HG02623 (cell line): ENCODE measurements at regions not wholly inside any gene's neighbourhood (a gene's known extent, or its start where the extent isn't known, plus 50 kb on each side); places are given as distances from the start of the nearest gene placed in this dataset.
"Not testable (repeated sequence)": the region's sequence is repeated elsewhere in the genome, so short reads cannot be mapped to it uniquely, and the experiment has no call there.

Experiments
- ATAC-seq: cut with Tn5 transposase; IDR thresholded peaks from one replicate; pipeline ENCODE4 v1.9.1; 2021; ENCODE audit warnings: moderate library complexity; ENCODE audit not compliant: unreplicated experiment

DNA sequence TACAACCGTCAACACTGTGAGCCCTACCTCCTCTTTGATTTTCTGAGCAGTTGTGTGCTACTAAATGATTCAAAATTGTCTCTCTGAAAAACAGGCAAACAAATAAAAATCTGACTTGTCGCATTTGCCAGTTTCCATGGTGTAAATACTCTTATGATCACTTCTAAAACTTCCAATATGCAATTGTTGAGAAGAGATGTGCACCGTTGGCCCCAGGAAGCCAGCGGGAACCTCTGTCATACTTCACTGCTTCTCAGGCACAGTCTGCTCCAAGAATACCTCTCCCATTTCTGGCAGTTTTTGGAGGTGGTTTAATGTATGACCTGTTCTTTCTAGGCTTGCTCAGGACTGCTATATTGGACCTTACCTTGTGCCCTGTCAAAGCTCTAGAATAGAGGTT lies 196.0 kb upstream of the NCAM2 start:
- ATAC-seq, result no peak

DNA sequence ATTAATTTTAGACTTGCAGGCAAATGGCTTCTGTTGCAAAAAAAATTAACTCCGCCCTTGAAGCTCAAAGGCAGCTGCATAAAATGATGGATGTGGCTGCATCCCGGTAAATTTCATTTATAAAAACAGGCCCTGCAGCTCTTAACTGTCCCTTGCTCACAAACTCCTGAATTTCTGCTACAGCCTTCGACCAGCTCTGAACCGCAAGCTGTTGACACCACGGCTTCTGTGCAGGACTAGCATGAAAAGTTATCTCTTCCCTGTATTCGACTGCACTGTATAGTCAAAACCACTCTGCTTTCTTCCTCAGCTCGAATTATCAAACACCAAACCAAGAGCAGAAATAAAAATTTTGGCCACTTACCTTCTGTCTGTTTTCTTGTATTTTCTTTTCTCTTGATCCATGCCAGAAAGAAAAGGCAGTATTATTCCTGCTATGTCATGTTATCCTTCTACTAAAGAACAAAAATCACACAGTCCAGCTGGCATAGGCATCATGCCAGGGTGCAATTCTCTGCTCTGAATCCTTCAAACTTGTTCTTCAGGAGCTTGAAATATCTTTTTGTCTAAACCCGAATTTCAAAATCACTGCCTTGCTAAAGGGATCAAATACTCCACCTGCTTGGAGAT lies 195.5 kb upstream of the NCAM2 start:
- no peak for ATAC-seq

DNA sequence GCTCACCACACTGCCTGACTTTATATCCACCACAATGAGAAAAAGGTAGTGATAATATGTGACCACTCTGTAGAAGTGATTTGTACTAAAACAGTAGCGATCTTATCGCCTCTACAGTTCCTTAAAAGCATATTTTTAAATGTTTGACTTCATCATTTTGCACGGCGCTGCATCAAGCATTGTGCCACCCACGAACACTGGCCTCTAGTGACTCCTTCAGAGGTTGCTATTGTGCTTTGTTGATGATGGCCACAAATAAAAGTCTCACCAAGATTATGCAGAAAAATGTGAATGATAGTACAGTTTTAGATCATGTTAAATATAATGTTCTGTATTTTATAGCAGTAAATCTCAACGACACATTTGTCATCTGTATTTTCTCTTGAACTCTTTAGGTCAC lies 186.5 kb upstream of the NCAM2 start:
- no peak for ATAC-seq

DNA sequence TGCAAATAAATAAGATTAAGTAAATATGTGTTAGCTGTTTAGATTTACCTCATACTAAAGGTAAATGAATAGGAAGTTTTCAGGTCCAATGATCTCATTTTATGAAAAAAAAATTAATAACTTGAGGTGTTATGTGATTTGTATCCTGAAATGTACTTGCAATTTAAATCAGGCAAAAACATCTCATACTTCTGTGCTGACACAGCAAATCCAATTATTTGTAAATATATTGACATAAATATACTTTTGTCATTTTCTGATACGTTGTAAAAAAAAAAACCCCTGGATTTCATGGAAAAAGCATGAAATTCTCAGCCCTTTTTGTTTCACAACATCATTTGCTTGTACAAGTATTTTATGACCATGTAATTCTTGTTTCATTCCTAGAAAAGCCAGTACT lies 184.1 kb upstream of the NCAM2 start:
- ATAC-seq, result no peak

DNA sequence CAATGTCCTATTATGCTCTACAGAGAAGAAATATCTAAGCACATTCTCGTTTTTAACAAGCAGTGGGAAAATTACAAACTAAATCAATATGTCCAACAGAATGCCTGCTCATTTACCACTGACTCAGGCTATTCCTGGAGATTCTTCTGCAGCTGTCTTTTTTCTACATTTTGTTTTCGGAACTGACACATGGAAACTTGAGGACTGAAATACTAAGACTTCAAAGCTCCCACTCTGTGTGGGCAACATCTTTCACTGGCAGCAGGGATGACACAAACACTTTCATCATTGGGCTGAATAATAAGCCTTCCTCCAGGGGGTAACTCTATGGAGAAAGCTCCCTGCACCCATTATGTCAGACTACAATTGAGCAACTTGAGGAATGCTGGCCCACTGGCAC lies 175.5 kb upstream of the NCAM2 start:
- ATAC-seq, result no peak

DNA sequence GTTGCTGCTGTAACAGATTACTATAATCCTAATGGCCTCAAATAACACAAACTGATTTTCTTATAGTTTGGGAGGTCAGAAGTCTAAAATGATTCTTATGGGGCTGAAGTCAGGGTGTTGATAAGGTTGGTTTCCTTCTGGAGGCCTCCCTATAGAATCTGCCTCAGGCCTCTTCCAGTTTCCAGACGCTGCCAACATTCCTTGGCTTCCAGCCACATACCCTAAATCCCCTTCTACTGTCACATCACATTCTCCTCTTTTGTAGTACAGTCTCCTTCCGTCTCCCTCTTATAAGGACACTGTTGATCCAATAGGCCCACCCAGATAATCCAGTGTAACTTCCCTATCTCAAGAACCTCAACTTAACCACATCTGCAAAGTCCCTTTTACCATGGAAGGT lies 145.3 kb upstream of the NCAM2 start:
- ATAC-seq, result no peak

DNA sequence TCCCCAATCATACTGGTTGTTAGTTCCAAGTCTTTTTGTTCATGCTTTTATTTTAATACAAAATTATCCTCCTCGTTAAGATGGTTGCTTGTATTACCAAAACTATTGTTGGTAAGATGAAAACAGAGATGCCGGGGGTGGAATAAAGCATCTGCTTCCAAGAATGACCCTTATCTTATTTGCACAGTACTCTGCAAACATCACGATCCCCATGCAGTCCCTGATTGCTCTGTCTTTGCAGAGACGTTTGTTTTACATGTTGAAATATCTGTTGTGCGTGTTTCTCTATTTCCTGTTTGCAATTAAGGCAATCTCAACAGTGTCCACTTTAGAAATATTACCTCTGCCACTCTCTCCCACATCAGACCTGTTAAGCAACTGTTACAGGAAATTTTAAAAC lies 141.3 kb upstream of the NCAM2 start:
- ATAC-seq, result no peak

DNA sequence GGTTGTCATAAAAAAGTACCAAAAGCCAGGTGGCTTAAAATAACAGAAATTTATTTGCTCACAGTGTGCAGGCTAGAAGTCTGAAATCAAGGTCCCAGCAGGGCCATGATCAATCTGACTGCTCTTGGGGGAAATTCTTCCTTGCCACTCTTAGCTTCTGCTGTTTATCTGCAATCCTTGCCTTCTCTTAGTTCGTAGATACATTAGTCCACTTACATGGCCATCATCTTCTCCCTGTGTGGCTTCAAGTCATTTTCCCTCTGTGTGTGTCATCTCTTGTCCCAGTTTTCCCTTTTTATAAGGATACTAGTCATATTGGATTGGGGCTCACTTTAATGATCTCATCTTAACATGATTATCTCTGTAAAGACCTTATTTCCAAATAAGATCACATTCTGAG lies 124.0 kb upstream of the NCAM2 start:
- no peak for ATAC-seq

DNA sequence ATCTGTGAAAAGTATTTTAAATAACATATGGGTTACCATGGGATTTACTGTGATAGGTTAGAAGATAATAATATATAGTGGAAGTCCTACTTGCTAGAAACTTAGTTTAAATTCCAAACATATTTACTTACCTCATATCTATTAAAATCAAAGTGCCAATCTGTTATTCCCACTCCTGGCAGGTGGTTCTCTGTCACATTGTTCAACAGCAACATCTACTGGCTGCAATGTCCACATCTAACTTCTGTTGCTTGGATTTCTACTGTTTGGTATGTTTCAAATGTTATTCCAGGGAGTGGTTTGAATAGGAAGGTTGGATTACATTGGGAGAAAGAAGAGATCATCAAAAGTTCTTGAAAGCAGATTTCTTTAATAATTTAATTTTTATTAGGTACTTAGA lies 122.5 kb upstream of the NCAM2 start:
- ATAC-seq, result no peak

DNA sequence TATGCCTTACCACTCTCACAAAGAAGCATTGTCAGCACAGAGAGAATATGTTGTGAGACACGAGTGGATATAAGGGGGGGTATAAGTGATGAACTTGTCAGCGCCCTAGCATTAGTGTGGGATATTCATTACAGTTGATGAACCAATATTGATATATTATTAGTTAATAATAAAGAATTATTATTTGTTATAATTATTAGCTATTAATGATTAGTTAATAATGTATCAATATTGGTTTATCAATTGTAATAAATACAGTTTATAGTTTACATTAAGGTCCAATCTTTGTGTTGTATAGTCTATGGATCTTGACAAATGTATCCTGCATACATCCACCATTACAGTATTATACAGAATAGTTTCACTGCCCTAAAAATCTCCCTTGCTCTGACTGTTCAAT lies 120.2 kb upstream of the NCAM2 start:
- ATAC-seq, result no peak

DNA sequence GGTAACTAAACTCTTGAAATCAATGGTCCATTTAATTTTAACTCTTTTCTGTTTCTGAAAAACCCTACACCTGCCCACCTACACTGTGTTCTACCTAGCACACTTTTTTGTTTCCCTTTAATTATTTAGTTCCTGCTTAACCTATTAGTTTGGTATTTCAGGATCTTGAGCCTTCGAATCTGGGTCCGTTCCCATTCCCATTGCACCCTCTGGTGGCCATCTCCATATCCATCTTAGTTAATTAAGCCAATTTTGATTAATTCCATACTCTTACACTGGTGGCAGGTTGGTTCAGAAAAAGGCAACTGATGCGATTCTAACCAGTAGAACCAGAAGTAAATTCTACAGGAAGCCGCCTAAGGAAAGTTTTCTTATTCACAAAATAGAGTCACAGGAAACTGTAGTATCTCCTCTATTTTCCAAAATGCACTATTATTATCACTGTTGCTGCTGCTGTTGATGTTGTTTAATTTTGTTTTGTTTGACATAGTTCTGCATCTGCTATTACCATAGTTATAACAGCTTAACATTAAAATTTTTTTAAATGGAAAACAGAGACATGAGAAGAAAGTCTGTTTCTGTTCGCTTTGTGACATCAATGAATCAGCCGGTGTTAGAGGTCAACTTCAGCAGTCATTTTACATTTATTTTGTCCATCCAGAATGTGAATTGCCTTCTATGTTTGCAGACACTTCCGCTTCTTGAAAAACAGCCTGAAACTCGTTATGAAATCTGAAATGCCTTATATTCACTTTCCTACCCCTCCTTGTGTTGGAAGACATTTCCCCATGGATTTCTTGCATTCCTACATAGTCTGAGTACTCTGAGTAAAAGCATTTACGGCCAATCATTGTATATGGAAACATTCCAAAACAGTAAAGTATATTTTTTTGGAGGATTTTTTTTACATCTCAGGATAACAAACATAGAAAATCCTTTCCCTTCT lies 115.5 kb upstream of the NCAM2 start:
- ATAC-seq, result no peak

DNA sequence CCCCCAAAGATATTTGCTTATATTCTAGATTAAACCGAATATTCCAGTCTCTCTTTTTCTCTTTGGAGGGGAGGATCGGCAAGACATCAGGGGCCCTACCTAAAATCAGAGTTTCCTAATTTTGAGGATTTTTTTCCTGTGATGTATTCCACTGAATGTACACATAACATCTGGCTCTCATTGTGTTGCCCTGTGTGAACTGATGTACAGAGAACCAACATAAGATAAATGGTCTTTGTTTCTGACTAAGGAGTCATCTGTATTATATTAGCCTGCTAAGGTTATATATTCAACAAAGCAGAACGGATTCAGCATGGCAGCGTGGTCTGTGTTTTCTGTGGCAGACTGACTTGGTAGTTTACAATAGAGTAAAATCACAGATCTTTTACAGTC lies 114.8 kb upstream of the NCAM2 start:
- no peak for ATAC-seq

DNA sequence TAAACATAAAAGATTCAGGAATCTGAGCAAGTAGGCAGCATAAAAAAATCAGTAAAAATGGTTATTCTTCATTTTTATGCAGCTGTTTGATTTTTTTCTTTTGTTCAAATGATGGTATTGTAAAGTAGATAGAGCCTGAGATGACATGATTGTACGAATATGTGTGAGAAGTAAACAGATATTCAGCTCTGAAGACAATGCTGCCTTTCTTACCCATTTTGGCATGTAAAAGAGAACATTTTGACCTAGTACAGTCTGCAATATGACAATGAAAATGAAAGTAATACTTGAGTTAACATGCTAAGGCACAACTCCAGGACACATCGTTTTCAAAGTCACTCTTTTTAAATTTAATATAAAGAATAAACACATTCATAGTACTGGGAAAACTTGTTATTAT lies 95.7 kb upstream of the NCAM2 start:
- no peak for ATAC-seq

DNA sequence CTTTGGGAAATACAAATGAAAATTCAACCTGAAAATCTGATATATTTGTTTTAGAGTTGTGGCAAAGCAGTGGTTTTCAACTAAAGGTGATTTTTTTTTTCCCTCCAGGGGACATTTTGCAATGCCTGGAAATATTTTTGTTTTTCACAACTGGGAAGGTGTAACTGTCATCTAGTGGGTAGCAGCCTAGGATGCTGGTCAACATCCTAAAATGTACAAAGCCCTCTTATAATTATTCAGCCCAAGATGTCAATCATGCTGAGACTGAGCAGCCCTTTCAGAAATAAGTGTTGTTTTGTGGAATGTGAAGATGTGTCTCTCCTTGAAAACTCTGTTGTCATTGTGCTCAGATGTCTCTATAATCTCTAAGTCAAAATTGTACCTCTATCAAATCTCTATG lies 95.2 kb upstream of the NCAM2 start:
- no peak for ATAC-seq

DNA sequence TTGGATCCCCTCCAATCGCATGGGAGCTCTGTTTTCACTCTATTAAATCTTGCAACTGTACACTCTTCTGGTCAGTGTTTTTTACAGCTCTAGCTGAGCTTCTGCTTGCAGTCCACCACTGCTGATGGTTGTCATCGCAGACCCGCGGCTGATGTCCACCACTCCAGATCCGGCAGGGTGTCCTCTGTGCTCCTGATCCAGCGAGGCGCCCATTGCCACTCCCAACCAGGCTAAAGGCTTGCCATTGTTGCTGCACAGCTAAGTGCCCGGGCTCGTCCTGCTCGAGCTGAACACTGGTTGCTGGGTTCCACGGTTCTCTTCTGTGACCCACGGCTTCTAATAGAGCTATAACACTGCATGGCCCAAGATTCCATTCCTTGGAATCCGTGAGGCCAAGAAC lies 70.7 kb upstream of the NCAM2 start:
- not testable (repeated sequence) for ATAC-seq

DNA sequence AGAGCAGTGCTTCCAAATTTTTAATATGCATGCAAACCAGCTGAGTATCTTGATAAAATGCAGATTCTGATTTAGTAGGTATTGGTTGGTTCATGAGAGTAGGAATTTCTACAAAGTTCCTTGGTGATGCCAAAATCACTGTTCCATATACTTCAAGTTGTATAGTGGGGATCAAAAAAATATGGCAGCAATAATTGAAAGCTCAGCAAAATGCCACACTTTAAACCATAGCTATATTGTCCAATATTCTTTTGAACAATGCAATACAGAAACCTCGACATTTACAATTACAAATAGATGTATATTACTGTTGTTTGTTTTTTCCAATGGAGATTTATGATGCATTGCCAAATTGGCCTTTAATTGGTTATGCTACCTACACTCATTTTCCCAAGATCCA lies 55.7 kb upstream of the NCAM2 start:
- ATAC-seq, result no peak

DNA sequence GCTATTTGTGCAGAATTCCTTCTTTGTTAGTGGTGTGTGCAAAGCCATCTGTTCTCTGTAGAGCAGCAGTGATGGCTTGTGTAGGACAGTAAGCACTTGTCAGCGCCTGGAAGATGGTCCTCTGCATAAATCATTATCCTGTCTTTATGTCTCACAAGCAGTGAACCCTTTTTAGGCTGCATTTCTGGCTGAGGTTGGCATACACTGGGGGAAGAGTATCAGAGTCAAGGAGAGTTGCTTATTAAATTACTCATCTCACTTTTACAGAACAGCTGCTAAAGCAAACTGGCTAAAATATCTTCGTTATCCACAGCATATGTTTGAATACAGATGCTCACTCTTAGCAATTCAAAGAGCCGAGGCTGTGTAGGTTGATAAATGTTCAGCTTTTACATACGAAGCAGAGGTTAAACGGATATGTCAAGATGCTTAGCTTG lies 54.6 kb upstream of the NCAM2 start:
- ATAC-seq, result no peak

DNA sequence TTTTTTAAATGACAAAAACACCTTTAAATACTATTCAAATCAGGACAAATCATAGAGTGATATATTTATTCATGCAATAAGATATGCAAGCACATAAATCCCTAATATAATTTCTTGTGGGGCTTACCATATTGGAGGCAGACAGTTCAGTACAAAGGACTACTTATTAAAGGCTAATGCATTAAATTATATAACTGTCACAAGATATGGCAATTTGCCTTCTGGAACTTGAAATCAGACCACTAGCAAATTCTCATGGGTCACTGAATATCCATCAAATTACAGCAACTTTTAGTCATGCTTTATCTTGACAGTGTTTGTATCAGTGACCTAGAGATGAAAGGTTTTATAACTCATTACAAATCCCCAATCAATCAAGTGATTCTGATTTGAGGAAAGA lies 54.1 kb upstream of the NCAM2 start:
- no peak for ATAC-seq

DNA sequence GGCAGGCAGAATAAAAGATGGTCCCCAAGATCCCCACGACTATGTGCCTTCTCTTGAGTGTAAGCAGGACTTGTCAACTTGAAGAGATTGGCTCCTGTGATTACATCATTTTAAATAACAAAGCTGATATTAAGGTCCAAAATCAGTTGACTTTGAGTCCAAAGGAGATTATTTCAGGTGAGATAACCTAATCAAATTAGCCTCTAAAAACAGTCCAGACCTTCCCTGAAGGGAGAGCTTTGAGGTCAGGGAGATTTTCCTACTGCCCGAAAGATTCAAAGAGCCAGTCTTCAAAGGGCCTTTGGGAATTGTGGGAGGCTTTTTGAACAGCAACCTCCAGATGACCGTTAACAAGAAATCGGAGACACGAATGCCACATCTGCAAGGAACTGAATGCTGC lies 51.5 kb upstream of the NCAM2 start:
- ATAC-seq, result no peak
